ENCODE measurements at regions not wholly inside any gene's neighbourhood (a gene's known extent, or its start where the extent isn't known, plus 50 kb on each side); places are given as distances from the start of the nearest gene placed in this dataset.

DNA sequence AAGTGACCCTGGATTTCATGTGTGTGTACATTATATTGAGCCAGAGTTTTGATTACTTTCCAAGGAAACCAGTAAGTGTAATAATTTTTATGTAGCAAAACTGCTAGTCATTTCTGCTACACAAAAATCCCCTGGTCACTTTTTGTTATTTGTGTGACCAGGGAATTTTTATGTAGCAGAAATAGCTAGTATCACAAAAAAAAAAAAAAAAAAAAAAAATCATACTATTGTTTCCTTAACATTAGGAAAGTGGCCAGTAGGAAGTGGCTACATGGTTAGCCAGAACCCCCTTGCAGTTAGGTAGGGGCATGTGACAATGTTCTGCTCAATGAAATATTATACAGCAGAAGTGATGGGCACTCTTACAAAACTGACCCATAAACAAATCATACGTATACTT, 434.0 kb upstream of the BTBD3 start:
- TF ChIP-seq EZH2 (IDR thresholded peaks at IDR 0.05; ENCODE audit: low read depth, low read length, severe bottlenecking): no peak
- TF ChIP-seq, protein P1, sequence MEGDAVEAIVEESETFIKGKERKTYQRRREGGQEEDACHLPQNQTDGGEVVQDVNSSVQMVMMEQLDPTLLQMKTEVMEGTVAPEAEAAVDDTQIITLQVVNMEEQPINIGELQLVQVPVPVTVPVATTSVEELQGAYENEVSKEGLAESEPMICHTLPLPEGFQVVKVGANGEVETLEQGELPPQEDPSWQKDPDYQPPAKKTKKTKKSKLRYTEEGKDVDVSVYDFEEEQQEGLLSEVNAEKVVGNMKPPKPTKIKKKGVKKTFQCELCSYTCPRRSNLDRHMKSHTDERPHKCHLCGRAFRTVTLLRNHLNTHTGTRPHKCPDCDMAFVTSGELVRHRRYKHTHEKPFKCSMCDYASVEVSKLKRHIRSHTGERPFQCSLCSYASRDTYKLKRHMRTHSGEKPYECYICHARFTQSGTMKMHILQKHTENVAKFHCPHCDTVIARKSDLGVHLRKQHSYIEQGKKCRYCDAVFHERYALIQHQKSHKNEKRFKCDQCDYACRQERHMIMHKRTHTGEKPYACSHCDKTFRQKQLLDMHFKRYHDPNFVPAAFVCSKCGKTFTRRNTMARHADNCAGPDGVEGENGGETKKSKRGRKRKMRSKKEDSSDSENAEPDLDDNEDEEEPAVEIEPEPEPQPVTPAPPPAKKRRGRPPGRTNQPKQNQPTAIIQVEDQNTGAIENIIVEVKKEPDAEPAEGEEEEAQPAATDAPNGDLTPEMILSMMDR (IDR thresholded peaks at IDR 0.05; ENCODE audit: control extremely low read depth in 1 of 3, insufficient read depth in 1 of 3, low read depth in 1 of 3, low read length in 3 of 3): no peak

Data from H1 (cell line).